Ovary (tissue), 3 donors: ENCODE measurements at regions not wholly inside any gene's neighbourhood (a gene's known extent, or its start where the extent isn't known, plus 50 kb on each side); places are given as distances from the start of the nearest gene placed in this dataset.

ENCODE experiments used
- CTCF ChIP-seq, 3 donors: fragments of 450-650 bp in 2 of 3; fragments of 200-600 bp in 1 of 3; IDR thresholded peaks; one replicate each; pipeline versions ENCODE4 v1.5.1 to v1.8.0; 2016 to 2022; ENCODE audit warnings: antibody characterized with exemption in 3 of 3, mild to moderate bottlenecking in 1 of 3
- EP300 ChIP-seq: sonication (generic); formaldehyde crosslinking; IDR thresholded peaks from one replicate; pipeline ENCODE4 v1.6.1; 2017; ENCODE audit warnings: antibody characterized with exemption
- POLR2A ChIP-seq: fragments of 450-650 bp; IDR thresholded peaks from one replicate; pipeline ENCODE4 v1.6.1; 2017; ENCODE audit warnings: antibody characterized with exemption, mild to moderate bottlenecking, moderate library complexity
- donor health status: DM: no; HTN: no; CAD: no.

GRCh38 chr12:46653311-46653710 is 172.5 kb downstream of the SLC38A4 start:
- no peak for TF ChIP-seq CTCF (IDR thresholded peaks at IDR 0.05)
- no peak for TF ChIP-seq POLR2A
- no peak for TF ChIP-seq EP300
